HepG2 (cell line): ENCODE measurements at regions not wholly inside any gene's neighbourhood (a gene's known extent, or its start where the extent isn't known, plus 50 kb on each side); places are given as distances from the start of the nearest gene placed in this dataset.

Source experiments
- ATAC-seq: fragments of 200-7000 bp; cut with Tn5 transposase; 3 replicates; pipeline ENCODE4 v1.9.1; 2020; ENCODE audit warnings: mild to moderate bottlenecking, moderate library complexity
- BruUV-seq: library from RNA; stranded (reverse); fragments of 400-500 nt; replicated peaks from 2 replicates; lab custom pipeline; 2021; lab: Mats Ljungman, UMichigan
- CTCF ChIA-PET: fragments of 300-600 bp; formaldehyde crosslinking; extraction: SDS; loops from one replicate; lab custom pipeline; 2021; ENCODE audit warnings: low total read pairs, inconsistent platforms, low intra/inter-chr PET ratio; lab: Yijun Ruan, JAX
- POLR2A ChIA-PET: fragments of 350-600 bp; sonication (Branson Sonifier 250); formaldehyde crosslinking; loops from one replicate; lab custom pipeline; 2020; ENCODE audit warnings: antibody characterized with exemption, inconsistent platforms; lab: Yijun Ruan, JAX
- DNase-seq: peaks from one replicate; pipeline ENCODE4 v3.0.0-alpha.2; 2015; ENCODE audit warnings: low spot score
- FAIRE-seq: peaks from 3 replicates; lab custom pipeline; 2011; peaks lifted over from hg19 to GRCh38; lab: Jason Lieb, UNC
- H2AFZ ChIP-seq: one replicate; pipeline ENCODE4 v1.6.1; 2011; ENCODE audit warnings: low read length, inconsistent platforms
- H3K27ac ChIP-seq: fragments of 300-600 bp; 3 replicates; pipeline ENCODE4 v1.8.0; 2011; ENCODE audit warnings: mixed run types, mild to moderate bottlenecking, mixed read lengths, low read length, inconsistent platforms; ENCODE audit not compliant: insufficient read depth; ENCODE audit errors: extremely low read length
- H3K27me3 ChIP-seq, 2 experiments: fragments of 200-600 bp in 1 of 2; 2 replicates in 1 of 2; 3 replicates in 1 of 2; pipeline versions ENCODE4 v1.6.0 to v1.8.0; 2011; ENCODE audit warnings: low read length in 2 of 2, mild to moderate bottlenecking in 2 of 2, moderate library complexity in 2 of 2, inconsistent platforms in 1 of 2; ENCODE audit not compliant: insufficient read depth in 2 of 2, control insufficient read depth in 1 of 2
- H3K36me3 ChIP-seq, 2 experiments: fragments of 200-600 bp in 1 of 2; replicated peaks in 1 of 2; 2 replicates in 1 of 2; 3 replicates in 1 of 2; pipeline versions ENCODE4 v1.5.1 to v1.8.0; 2011; ENCODE audit warnings: low read length in 2 of 2, inconsistent platforms in 1 of 2; ENCODE audit not compliant: insufficient read depth in 2 of 2, control insufficient read depth in 1 of 2
- H3K4me1 ChIP-seq: 2 replicates; pipeline ENCODE4 v1.5.1; 2012; ENCODE audit warnings: low read length, inconsistent platforms; ENCODE audit not compliant: insufficient read depth
- H3K4me2 ChIP-seq: 2 replicates; pipeline ENCODE4 v1.6.0; 2011; ENCODE audit warnings: low read depth, low read length, inconsistent platforms
- H3K4me3 ChIP-seq, 3 experiments: fragments of 200-600 bp in 1 of 3; sonication (generic), shearing (Covaris generic) in 1 of 3; replicated peaks in 1 of 3; 2 replicates each; pipeline ENCODE4 v1.5.1; 2011 to 2016; ENCODE audit warnings: low read length in 3 of 3, inconsistent platforms in 2 of 3, low read depth in 2 of 3, mild to moderate bottlenecking in 2 of 3, control low read depth in 1 of 3, mixed read lengths in 1 of 3; ENCODE audit not compliant: insufficient read depth in 1 of 3
- H3K79me2 ChIP-seq: one replicate; pipeline ENCODE4 v1.6.1; 2011; ENCODE audit warnings: low read length, inconsistent platforms; ENCODE audit not compliant: insufficient read depth
- H3K9ac ChIP-seq: 2 replicates; pipeline ENCODE4 v1.6.0; 2011; ENCODE audit warnings: mild to moderate bottlenecking, low read depth, low read length, inconsistent platforms; ENCODE audit not compliant: insufficient read depth
- H3K9me3 ChIP-seq: 2 replicates; pipeline ENCODE4 v1.5.1; 2012; ENCODE audit warnings: mild to moderate bottlenecking, low read length
- H4K20me1 ChIP-seq: 2 replicates; pipeline ENCODE4 v1.6.0; 2011; ENCODE audit warnings: inconsistent platforms, mild to moderate bottlenecking, low read length, moderate library complexity; ENCODE audit not compliant: insufficient read depth
- CEBPG ChIP-seq: IDR thresholded peaks from 2 replicates; pipeline ENCODE4 v1.6.1; 2016
- GATA4 ChIP-seq: sonication (generic); IDR thresholded peaks from 2 replicates; pipeline ENCODE4 v1.6.1; 2016; ENCODE audit warnings: antibody characterized with exemption, low read depth, borderline replicate concordance
- HIVEP1 ChIP-seq: sonication (generic); formaldehyde crosslinking; IDR thresholded peaks from 2 replicates; pipeline ENCODE4 v1.4.0; 2020; ENCODE audit warnings: mild to moderate bottlenecking, missing genetic modification reagents
- HNRNPUL1 ChIP-seq: fragments of 200-400 bp; formaldehyde crosslinking; IDR thresholded peaks from 2 replicates; pipeline ENCODE4 v1.6.1; 2017; ENCODE audit warnings: low read depth, mild to moderate bottlenecking, low read length, moderate library complexity
- NFE2 ChIP-seq: sonication (generic); formaldehyde crosslinking; IDR thresholded peaks from 2 replicates; pipeline ENCODE4 v1.4.0; 2020; ENCODE audit warnings: missing genetic modification reagents
- NFIB ChIP-seq: sonication (generic); formaldehyde crosslinking; IDR thresholded peaks from 2 replicates; pipeline ENCODE4 v1.9.0; 2021; ENCODE audit warnings: missing genetic modification reagents, mild to moderate bottlenecking, borderline replicate concordance
- RXRA ChIP-seq: sonication (generic); formaldehyde crosslinking; IDR thresholded peaks from 2 replicates; pipeline ENCODE4 v1.5.1; 2020; ENCODE audit warnings: missing genetic modification reagents
- TBL1XR1 ChIP-seq: fragments of 150-350 bp; IDR thresholded peaks from 2 replicates; pipeline ENCODE4 v1.6.1; 2014; ENCODE audit warnings: borderline replicate concordance, low read length; ENCODE audit not compliant: partially characterized antibody
- ZFY ChIP-seq: sonication (generic); formaldehyde crosslinking; IDR thresholded peaks from 2 replicates; pipeline ENCODE4 v1.4.0; 2020; ENCODE audit warnings: missing genetic modification reagents
- ZMYM3 ChIP-seq: sonication (generic); formaldehyde crosslinking; IDR thresholded peaks from 2 replicates; pipeline ENCODE4 v1.5.1; 2020; ENCODE audit warnings: mild to moderate bottlenecking, missing genetic modification reagents
- ZNF232 ChIP-seq: sonication (generic); formaldehyde crosslinking; IDR thresholded peaks from 2 replicates; pipeline ENCODE4 v1.4.0; 2020; ENCODE audit warnings: missing genetic modification reagents, borderline replicate concordance
- ZNF567 ChIP-seq: sonication (generic); formaldehyde crosslinking; IDR thresholded peaks from 2 replicates; pipeline ENCODE4 v1.8.1; 2023; ENCODE audit warnings: mild to moderate bottlenecking, missing genetic modification reagents, borderline replicate concordance
- ZNF589 ChIP-seq: sonication (generic); formaldehyde crosslinking; conservative IDR thresholded peaks from 2 replicates; pipeline ENCODE4 v1.8.0; 2022; ENCODE audit warnings: mild to moderate bottlenecking, moderate library complexity, missing genetic modification reagents
- ZSCAN20 ChIP-seq: sonication (generic); formaldehyde crosslinking; IDR thresholded peaks from 2 replicates; pipeline ENCODE4 v1.4.0; 2020; ENCODE audit warnings: missing genetic modification reagents, mild to moderate bottlenecking, borderline replicate concordance
- WGBS: methylation state at CpG from one replicate; pipeline ENCODE4 v1.1.6; 2017; ENCODE audit warnings: low lambda C conversion rate; 5-methylcytosine and 5-hydroxymethylcytosine counted together
- in situ Hi-C: cut with HindIII; loops from 2 replicates; pipeline ENCODE4 v1.10.0; 2017; ENCODE audit warnings: low pct_unique_long_range_greater_than_20kb; ENCODE audit not compliant: extremely low pct_ligation_motif_present
- intact Hi-C: fragments of 100-400 bp; cut with micrococcal nuclease; formaldehyde crosslinking; loops from one replicate; pipeline ENCODE4 v1.10.0; 2022; ENCODE audit not compliant: unreplicated experiment
- TF ChIP-seq, protein P1 (sequence below): IDR thresholded peaks from 2 replicates; pipeline ENCODE4 v1.6.1; 2016; ENCODE audit warnings: low read depth, borderline replicate concordance
- TF ChIP-seq, protein P2 (sequence below): sonication (generic); formaldehyde crosslinking; IDR thresholded peaks from 2 replicates; pipeline ENCODE4 v1.4.0; 2020; ENCODE audit warnings: missing genetic modification reagents, borderline replicate concordance

DNA sequence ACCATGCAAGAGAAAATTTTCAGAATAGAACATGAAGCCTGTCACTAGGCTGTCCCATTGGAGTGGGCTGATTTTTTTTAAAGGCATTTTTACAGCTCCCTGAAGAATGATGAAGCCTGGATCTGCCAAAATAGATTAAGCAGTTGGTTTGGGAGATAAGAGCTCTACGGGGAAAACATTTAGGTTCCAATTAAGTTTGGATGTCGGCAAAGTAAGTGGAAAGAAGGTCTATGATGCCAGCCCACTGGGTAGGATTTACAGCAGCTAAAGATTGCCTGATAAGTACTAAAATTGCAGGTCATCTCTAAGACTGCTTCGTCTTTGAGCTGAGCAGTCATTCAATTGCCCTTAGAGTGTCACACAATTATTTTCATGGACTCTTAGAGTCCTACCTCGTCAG, 939.2 kb upstream of the CELF2 start:
- BruUV-seq: no TSS peak
- Histone ChIP-seq H3K9me3 (peaks cover 69% of the 10 kb centered on the region), H3K9ac (no peak overlapping the region), H3K4me3 (no peak overlapping the region), H2AFZ (no peak overlapping the region), H3K36me3 (no peaks in the 10 kb centered on the region), H3K4me2 (no peak overlapping the region), H3K4me1 (no peaks in the 10 kb centered on the region), H3K27me3 (no peaks in the 10 kb centered on the region), H3K27ac (no peak overlapping the region), H4K20me1 (no peaks in the 10 kb centered on the region), H3K79me2 (no peaks in the 10 kb centered on the region)
- ATAC-seq: no peak
- no peak for FAIRE-seq
- 3% methylated on average over 4 of the region's 4 CpGs for WGBS
- TF ChIP-seq TBL1XR1 (no peak), ZFY (no peak), ZNF232 (no peak), ZSCAN20 (CRISPR knock-in tag) (no peak), RXRA (CRISPR knock-in tag) (no peak), CEBPG (CRISPR knock-in tag) (no peak), NFE2 (CRISPR knock-in tag) (no peak), HIVEP1 (CRISPR knock-in tag) (no peak), ZMYM3 (CRISPR knock-in tag) (no peak), HNRNPUL1 (no peak), NFIB (CRISPR knock-in tag) (no peak), ZNF567 (CRISPR knock-in tag) (no peak), GATA4 (no peak), ZNF589 (CRISPR knock-in tag) (no peak)
- TF ChIP-seq, protein P1, sequence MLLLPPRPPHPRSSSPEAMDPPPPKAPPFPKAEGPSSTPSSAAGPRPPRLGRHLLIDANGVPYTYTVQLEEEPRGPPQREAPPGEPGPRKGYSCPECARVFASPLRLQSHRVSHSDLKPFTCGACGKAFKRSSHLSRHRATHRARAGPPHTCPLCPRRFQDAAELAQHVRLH (CRISPR knock-in tag): no peak
- TF ChIP-seq, protein P2, sequence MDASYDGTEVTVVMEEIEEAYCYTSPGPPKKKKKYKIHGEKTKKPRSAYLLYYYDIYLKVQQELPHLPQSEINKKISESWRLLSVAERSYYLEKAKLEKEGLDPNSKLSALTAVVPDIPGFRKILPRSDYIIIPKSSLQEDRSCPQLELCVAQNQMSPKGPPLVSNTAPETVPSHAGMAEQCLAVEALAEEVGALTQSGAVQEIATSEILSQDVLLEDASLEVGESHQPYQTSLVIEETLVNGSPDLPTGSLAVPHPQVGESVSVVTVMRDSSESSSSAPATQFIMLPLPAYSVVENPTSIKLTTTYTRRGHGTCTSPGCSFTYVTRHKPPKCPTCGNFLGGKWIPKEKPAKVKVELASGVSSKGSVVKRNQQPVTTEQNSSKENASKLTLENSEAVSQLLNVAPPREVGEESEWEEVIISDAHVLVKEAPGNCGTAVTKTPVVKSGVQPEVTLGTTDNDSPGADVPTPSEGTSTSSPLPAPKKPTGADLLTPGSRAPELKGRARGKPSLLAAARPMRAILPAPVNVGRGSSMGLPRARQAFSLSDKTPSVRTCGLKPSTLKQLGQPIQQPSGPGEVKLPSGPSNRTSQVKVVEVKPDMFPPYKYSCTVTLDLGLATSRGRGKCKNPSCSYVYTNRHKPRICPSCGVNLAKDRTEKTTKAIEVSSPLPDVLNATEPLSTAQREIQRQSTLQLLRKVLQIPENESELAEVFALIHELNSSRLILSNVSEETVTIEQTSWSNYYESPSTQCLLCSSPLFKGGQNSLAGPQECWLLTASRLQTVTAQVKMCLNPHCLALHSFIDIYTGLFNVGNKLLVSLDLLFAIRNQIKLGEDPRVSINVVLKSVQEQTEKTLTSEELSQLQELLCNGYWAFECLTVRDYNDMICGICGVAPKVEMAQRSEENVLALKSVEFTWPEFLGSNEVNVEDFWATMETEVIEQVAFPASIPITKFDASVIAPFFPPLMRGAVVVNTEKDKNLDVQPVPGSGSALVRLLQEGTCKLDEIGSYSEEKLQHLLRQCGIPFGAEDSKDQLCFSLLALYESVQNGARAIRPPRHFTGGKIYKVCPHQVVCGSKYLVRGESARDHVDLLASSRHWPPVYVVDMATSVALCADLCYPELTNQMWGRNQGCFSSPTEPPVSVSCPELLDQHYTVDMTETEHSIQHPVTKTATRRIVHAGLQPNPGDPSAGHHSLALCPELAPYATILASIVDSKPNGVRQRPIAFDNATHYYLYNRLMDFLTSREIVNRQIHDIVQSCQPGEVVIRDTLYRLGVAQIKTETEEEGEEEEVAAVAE: no peak
- DNase-seq: no peak
- CTCF ChIA-PET: no interaction called here
- POLR2A ChIA-PET: no interaction called here
- in situ Hi-C loops: no loop called here
- intact Hi-C loops: no loop called here
